ENCODE measurements at regions not wholly inside any gene's neighbourhood (a gene's known extent, or its start where the extent isn't known, plus 50 kb on each side); places are given as distances from the start of the nearest gene placed in this dataset.

DNA sequence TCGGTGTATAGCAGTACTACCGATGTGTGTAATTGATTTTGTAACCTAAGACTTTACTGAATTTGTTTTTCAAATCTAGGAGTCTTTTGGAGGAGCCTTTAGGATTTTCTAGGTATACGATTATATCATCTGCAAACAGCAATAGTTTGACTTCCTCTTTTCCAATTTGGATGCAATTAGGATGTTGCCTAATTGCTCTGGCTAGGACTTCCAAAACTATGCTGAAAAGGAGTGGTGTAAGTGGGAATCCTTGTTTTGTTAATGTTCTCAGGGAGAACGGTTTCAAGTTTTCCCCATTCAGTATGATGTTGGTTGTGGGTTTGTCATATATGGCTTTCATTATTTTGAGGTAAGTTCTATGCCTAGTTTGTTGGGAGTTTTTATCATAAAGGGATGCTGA lies 171.6 kb upstream of the PDE3A start:
- DNase-seq, result no peak
- in situ Hi-C loops (cut with HindIII; ENCODE audit: low pct_ligation_motif_present, low pct_unique_long_range_greater_than_20kb, low sequenced_read_pairs), result no loop called here

GRCh38 chr12:20197411-20197810 lies 170.9 kb upstream of the PDE3A start:
- DNase-seq, result no peak
- in situ Hi-C loops (cut with HindIII; ENCODE audit: low pct_ligation_motif_present, low pct_unique_long_range_greater_than_20kb, low sequenced_read_pairs), result no loop called here

- in situ Hi-C loops (cut with HindIII; ENCODE audit: low pct_ligation_motif_present, low pct_unique_long_range_greater_than_20kb, low sequenced_read_pairs), result no loop called here
- no peak for DNase-seq
Observed at GRCh38 chr12:20199780-20200179, 168.6 kb upstream of the PDE3A start.

DNA sequence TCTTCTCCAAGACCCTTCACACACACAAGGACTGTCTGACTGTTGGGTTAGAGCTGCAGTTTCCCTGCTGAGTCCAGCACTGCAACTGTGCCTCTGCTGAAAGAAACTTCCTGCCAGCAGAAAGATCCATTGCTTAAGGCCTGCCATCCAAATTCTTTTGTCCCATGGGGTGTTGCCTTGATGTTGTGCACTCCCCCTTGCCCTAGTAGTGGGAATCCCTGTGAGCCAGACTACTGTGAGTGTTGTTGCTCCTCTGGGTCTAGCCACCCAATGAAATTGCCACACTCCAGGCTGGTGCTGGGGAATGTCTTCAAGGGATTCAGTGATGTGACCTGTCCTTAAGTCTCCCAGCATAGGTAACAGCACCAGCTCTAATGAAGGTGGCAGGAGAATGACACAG lies 166.6 kb upstream of the PDE3A start:
- in situ Hi-C loops (cut with HindIII; ENCODE audit: low pct_ligation_motif_present, low pct_unique_long_range_greater_than_20kb, low sequenced_read_pairs), result no loop called here
- DNase-seq, result no peak

DNA sequence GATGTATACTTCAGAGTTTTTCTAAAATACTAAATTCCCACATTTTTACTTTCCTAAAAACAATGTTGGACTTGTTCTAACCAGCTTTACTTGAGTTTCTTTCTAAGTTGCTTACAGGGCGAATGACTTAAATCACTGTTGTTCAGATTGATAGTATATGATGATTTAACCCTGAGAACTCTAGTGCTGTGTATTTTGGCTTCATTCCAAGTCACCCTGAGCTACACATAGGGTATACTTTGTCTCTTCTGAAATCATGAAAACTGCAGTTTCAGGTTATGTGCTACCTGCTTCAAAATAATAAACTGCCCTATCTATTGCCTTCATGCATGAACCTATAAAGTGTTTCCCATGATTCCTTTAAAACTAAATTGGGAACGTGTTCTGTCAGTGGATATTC lies 162.5 kb upstream of the PDE3A start:
- in situ Hi-C loops (cut with HindIII; ENCODE audit: low pct_ligation_motif_present, low pct_unique_long_range_greater_than_20kb, low sequenced_read_pairs), result no loop called here
- no peak for DNase-seq

GRCh38 chr12:20206410-20206809 lies 161.9 kb upstream of the PDE3A start:
- no peak for DNase-seq
- in situ Hi-C loops (cut with HindIII; ENCODE audit: low pct_ligation_motif_present, low pct_unique_long_range_greater_than_20kb, low sequenced_read_pairs), result no loop called here

GRCh38 chr12:20210621-20211215 lies 157.6 kb upstream of the PDE3A start:
- in situ Hi-C loops (cut with HindIII; ENCODE audit: low pct_ligation_motif_present, low pct_unique_long_range_greater_than_20kb, low sequenced_read_pairs), result no loop called here
- DNase-seq, result no peak

DNA sequence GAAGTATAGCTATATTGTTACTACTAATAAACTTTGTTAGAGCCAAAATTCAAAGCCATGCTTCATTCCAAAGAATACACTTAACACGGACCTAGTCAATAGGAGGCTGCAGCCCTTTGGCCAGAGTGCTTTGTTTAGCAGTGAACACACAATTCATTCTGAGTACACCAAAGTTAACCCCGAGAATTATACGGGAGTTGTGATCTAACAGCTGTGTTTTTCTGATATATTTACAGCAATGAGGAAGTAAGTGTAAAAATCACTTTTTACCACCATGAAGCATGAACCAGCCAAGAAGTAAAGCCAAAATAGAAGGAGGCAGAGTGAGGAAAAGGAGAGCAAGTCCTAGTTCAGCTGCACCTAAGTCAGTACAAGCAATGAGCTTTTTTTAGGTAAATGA lies 156.8 kb upstream of the PDE3A start:
- in situ Hi-C loops (cut with HindIII; ENCODE audit: low pct_ligation_motif_present, low pct_unique_long_range_greater_than_20kb, low sequenced_read_pairs), result no loop called here
- DNase-seq, result no peak

DNA sequence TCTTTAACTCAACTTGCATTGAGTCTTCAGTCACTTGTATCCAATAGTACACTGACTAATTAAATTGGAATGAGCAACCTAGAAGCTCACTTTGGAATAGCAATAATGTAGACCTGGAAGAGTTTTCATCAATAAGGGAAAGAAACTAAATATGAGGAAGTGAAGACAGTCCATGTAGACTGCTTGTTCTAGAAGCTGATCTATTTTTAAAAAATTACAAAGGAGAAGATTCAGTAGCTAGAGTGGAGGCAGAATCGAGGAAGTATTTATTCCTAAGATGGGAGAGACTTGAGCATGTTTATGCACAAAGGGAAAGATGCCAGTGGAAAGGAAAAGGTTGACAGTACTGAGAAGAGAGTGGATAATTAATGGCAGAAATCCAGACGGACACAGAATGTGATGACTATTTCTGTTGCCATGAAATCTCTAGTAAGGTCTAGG lies 156.3 kb upstream of the PDE3A start:
- in situ Hi-C loops (cut with HindIII; ENCODE audit: low pct_ligation_motif_present, low pct_unique_long_range_greater_than_20kb, low sequenced_read_pairs), result no loop called here

DNA sequence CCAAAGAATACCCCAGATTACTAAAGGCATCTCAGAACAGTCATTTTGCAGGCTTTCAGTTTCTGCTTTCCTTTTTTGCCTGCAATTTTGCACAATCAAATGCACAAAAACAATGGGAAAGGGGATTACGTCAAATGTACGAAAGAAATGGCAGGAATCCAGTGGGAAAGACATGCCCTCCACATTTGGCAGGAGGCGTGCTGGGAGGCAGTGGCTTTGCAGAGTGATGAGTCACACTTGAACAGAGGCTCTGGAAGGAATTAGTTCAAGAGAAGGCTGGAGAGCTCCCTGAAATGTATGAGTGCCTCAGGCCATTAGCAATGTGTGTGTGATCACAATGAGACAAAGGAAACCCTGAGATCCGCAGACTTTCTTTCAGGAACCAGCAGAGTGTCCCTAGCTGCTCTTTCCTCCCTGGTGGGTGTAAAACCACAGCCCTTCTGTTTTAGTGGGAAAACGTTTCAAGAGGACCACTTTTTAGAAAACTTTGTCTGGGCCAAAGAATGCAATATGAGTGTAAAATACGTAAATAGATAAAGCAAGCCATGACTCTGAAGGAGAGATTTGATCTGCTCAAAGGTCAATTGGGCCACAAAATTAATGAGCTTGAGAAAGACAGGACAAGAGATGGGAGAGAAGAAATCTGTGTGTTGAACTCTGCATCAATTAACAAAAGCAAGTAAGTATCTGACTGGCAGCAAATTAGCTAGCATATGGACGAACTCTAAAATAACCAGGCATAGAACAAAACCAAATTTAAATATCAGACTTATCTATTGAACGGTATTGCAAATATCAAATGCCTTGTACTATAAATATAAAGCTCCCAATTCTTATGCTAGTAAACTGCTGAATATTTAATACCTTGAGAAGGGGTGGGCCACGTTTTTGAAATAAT lies 155.4 kb upstream of the PDE3A start:
- in situ Hi-C loops (cut with HindIII; ENCODE audit: low pct_ligation_motif_present, low pct_unique_long_range_greater_than_20kb, low sequenced_read_pairs), result no loop called here
- DNase-seq, result peak; percentile 92

More for the DNA sequence above, 156.3 kb upstream of the PDE3A start:
- DNase-seq, result no peak

DNA sequence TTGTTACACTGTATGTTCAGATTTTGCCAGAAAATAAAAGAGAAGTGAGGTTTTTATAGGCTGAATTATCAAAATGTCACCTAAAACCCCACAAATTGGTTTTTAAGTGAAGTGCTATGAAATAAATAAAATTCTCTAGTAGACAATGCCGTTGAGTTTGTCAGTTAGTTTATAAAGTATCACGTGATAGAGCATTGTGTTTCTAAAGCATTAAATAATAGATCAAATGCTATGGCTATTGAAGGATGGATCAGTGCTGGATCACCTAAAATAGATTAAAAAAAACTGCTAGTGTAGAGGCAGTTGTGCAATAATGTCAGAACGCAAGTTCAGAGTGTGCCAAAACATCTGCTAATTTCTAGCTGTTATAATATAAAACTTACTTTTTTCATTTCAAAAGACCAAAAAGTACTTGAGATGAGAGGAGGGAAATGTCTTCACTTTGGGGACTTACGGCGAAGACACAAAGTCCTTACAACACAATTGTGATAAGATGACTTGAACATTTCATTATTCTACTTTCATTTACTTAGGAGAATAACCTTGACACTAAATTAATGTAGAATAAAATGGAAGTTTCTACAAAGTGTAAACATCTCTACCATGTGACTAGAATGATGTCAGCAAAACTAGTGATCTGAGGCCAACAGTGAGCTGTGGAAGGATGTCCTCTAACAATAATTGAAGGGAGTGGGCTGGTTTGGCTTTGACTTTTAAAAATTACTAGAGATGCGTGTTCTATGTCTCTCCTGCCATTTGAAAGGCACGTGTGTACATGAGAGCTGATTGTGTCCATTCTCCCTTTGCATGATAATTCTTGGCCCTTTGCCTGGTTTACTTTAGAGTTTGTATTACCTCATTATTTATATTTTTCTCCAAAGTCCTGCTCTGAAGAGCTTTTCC lies 154.4 kb upstream of the PDE3A start:
- no peak for DNase-seq
- in situ Hi-C loops (cut with HindIII; ENCODE audit: low pct_ligation_motif_present, low pct_unique_long_range_greater_than_20kb, low sequenced_read_pairs), result no loop called here

GRCh38 chr12:20220339-20220738 lies 148.0 kb upstream of the PDE3A start:
- DNase-seq, result peak; percentile 64
- in situ Hi-C loops (cut with HindIII; ENCODE audit: low pct_ligation_motif_present, low pct_unique_long_range_greater_than_20kb, low sequenced_read_pairs), result no loop called here

GRCh38 chr12:20232931-20233675 lies 135.2 kb upstream of the PDE3A start:
- in situ Hi-C loops (cut with HindIII; ENCODE audit: low pct_ligation_motif_present, low pct_unique_long_range_greater_than_20kb, low sequenced_read_pairs), result no loop called here
- DNase-seq, result no peak

DNA sequence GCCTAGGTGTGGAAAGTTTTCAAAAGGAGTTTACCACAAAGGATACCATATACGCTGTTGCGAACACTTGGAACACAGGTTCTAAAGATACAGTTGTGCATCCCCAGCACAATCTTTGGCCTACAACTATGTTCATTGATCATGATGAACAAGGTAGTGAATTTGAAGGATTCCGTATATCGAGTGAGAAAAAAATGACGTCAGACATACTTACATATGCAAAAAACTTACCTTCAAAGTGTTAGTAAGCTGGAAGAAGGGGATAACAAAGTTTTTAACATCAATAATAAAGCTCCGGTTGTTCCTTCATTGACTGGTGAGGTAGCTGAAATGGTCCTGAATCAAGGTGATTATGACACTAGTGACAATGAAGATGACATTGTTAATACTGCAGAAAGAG lies 133.9 kb upstream of the PDE3A start:
- in situ Hi-C loops (cut with HindIII; ENCODE audit: low pct_ligation_motif_present, low pct_unique_long_range_greater_than_20kb, low sequenced_read_pairs), result no loop called here
- DNase-seq, result no peak

GRCh38 chr12:20237091-20237490 lies 131.2 kb upstream of the PDE3A start:
- no peak for DNase-seq
- in situ Hi-C loops (cut with HindIII; ENCODE audit: low pct_ligation_motif_present, low pct_unique_long_range_greater_than_20kb, low sequenced_read_pairs), result no loop called here

DNA sequence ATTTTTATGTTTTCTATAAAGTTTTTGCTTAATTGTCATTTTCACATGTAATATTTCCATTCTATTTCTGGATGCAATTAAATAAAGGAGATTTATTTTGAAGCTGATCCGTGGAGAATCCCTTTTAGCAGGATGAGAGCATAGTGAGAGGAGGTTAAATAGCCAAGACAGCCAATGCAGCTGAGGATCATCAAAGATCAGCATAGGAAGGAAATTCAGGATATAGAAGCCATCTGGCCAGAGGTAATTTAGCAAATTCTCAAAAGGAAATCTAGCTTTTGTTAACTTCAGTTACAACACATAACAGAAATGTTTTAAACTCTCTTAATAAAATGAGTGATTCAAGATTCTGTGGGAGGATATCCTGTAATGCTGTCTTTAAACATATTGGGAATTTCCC lies 122.8 kb upstream of the PDE3A start:
- in situ Hi-C loops (cut with HindIII; ENCODE audit: low pct_ligation_motif_present, low pct_unique_long_range_greater_than_20kb, low sequenced_read_pairs), result no loop called here
- no peak for DNase-seq

DNA sequence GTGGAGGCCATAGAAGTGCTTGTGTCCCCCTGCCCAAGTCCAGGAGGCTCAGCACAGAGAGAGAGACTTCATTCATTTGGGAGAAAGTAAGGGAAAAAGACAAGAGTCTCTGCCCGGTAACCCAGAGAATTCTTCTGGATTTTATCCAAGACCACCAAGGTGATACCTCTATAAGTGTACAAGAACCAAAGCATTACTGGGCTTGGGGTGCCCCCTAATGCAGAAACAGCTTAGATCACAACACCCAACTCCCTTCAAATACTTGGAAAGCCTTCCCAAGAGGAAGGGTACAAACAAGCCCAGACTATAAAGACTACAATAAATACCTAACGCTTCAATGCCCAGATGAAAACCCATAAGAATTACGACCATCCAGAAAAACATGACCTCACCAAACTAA lies 119.7 kb upstream of the PDE3A start:
- DNase-seq, result no peak
- in situ Hi-C loops (cut with HindIII; ENCODE audit: low pct_ligation_motif_present, low pct_unique_long_range_greater_than_20kb, low sequenced_read_pairs), result no loop called here

- no peak for DNase-seq
- in situ Hi-C loops (cut with HindIII; ENCODE audit: low pct_ligation_motif_present, low pct_unique_long_range_greater_than_20kb, low sequenced_read_pairs), result no loop called here
Observed at GRCh38 chr12:20250761-20251160, 117.6 kb upstream of the PDE3A start.

DNA sequence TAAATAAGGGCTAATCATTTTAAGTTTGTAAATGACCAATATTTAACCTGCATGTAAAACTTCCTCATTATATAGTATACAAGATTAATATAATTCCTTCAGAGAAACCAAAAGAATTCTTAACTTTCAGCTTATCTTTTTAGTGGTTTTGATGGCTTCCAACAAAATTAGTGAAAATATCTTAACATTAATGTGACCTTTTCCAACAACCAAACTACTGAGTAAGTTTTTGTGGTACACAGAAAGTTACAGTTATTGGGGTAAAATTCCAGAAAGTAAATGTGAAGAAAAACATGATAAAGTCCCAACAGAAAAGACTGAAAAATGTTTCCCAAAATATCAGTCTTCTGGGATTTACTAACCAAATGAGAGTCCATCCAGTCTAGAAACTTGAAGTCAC lies 111.0 kb upstream of the PDE3A start:
- in situ Hi-C loops (cut with HindIII; ENCODE audit: low pct_ligation_motif_present, low pct_unique_long_range_greater_than_20kb, low sequenced_read_pairs), result no loop called here
- DNase-seq, result no peak
